HG02588 (cell line): ENCODE measurements at regions not wholly inside any gene's neighbourhood (a gene's known extent, or its start where the extent isn't known, plus 50 kb on each side); places are given as distances from the start of the nearest gene placed in this dataset.

Source experiments
- ATAC-seq: cut with Tn5 transposase; IDR thresholded peaks from one replicate; pipeline ENCODE4 v1.9.1; 2021; ENCODE audit warnings: mild to moderate bottlenecking, moderate library complexity; ENCODE audit not compliant: unreplicated experiment

DNA sequence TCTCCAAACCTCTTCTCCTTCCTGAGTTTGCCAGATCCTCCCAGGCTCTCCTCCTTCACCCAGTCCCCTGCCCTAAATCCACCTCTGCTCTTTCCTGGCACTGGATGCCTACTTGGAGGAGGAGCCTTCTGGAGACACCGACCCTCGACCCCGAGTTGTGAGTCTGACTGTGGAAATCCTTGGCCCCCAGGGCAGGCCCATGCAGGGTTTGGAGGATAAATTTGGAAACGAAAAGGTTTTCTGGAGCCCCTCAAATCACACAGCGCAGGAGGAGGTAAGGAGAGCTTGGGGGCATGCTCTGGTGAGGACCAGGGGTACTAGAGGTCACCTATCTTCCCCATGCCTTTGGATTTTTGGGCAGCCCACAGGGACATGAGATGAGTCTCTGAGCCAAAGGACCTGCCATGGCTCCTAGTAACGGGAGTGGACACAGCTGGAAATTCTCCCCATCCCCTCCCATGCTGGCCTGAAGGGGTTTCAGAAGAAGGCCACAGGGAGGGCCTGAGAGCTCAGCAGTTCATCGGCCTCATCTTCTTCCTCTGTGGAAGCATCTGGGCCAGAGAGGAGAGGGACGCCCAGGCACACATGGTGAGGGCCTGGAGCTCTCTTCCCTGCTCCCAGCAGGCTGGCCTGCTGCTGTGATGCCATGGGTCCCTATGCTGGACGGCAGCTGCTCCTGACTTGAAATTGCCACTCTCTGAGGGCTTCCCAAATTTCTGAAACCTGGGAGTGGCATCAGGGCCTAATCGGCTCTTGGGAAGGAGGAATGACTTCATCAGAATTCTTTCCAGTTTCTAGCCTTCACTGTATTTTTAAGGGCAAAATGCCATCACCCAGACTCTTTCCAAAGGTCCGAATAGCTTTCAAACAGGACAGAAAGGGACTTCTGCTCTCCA lies 68.6 kb upstream of the ITGA11 start:
- ATAC-seq: no peak

DNA sequence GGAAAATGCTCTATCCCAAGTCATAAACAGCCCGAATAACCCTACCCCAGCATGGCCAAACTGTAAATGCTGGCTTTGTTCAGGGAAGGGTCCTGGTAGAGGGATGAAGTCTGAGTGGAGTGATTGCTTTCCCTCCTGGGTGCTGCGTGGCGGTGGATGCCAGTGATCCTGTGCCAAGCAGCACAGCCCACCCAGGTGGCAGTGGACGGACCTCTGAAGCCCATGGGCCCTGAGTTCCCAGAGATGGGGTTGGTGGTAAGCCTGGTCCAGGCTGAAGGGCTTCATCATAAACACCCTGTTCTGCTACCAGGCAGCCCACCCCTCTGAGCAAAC lies 69.3 kb upstream of the ITGA11 start:
- no peak for ATAC-seq

DNA sequence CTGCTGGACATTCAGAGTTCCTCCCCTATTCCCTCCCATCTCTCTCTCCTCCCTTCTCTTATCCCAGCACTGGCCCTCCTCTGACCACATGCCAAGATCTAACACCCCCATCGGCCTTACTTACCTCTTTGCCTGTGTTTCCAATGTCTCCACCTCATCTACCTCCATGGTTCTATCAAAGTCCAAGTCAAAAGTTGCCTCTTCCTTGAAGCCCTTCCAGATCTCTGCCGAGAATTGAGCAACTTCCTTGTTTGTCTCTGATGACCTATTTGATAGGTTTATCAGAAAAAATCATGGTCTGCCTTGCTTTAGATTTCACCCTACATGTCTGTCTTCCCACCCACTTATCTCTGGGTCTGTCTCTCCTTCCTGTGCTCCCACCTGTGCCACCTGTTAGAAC lies 69.7 kb upstream of the ITGA11 start:
- no peak for ATAC-seq

DNA sequence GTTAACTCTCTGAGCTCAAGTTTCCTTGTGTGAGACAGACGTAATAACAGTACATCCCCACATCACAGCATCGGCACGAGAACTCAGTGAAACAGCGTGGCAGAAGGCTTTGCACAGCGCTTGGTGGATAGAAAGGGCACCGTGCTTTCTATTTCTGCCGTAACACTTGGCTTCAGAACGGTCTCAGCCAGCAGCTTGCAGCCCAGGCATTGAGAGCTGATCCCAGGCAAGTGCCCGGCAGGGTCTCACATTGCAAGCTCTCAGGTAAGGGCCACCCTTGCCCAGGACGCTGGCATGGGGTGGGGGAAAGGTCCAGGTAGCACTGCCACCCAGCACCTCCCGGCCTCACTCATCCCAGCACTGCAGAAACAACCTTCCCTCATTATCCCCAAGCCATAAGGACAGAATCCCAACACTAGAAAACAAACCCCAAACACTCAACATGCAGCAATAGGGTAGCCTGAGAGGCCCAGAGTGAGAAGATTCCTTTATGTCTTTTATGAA lies 70.5 kb upstream of the ITGA11 start:
- no peak for ATAC-seq

DNA sequence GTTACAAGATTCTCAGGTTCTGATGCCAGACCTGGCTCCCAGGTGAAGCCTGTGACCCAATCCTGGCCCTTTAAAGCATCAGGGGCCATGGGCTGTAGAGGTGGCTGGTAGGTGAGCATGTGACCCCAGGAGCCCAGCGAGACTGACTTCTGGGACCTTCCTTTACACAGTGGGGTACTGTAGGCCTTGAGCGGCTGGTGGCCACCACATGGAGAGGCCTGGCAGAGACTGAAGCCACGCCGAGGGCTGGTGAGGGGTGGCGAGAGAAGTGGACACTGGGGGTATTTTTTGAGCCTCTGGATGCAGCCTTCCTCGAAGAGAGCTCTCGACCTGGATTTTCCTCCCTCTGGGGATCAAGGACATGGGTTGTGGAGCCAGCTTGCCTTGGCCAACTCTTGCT lies 71.2 kb upstream of the ITGA11 start:
- no peak for ATAC-seq

DNA sequence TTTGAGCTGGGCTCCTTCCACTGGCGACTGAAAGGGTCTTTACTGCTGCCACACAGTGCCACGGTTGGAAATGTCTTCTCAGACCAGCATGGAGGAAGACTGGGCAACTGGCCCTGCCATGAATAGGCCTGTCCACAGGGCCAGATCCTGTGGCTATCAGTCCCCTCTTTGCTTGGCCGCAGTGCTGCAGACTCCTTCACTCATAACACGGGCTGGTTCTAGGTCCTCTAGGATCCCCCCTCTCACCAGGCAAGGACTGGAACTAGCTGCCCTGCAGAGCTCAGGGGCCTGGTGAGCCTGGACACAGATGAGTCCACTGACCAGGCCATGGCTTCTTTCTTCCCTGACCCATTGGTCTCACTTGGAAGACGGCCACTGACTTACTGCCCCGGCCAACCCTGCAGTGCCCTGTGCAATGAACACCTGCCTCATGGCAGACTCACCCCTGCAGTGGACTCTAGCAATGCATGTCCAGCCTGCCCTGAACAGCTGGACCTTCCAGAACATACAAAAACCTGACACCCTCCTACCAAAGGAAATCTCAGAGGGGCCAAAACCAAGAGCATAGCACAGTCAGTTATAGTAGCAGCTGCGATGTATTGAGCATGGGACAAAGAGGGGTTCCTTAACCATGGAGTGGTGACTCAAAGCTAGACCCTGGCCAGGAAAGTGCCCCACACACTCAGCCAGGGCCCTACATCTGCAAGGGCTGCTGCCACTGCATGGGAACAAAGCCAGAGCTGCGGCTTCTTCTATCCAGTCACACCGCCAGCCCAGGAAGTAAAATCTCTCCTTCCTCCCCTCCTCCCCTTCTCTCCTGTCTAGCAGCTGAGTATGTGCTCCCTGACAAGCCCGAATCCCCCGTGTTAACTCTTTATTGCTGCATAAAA lies 72.1 kb upstream of the ITGA11 start:
- ATAC-seq: no peak

DNA sequence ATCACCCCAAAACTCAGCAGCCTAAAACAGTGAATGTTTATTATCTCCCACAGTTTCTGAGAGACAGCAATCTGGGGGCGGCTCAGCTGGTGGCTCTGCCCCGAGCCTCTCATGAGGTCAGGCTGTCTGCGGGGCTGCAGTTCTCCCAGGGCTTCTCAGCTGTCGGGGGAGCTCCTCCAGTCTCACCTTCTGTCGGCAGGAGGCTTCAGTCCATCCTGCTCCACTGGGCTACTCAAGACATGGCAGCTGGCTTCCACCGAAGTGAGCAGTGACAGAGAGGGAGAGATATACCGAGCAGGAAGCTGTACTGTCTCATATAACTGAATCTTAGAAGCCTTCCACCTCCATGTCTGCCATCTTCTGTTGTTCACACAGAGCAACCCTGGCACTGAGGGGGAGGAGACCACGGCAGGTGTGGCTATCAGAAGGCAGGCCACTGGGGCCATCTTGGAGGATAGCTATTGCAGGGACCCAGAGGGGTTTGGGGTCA lies 72.8 kb upstream of the ITGA11 start:
- ATAC-seq: no peak

DNA sequence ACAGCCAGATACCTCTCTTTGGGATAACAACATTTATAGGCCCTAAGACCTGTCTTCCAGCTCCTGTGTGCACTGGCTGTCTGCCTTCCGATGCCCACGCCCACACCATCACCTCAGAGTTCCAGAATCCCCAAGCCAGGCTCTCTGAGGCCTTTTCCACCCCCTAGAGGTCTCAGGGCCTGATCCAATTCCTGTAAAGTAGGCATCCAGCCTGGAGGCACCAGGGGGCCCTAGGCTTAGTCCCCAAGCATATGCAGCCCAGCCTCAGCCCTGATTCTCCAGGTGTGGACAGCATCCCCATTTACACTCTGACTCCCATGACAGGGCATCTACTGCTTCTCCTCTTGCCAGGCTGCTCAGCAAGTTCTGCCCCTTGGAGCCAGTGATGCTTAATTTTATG lies 72.7 kb upstream of the CORO2B start:
- no peak for ATAC-seq

DNA sequence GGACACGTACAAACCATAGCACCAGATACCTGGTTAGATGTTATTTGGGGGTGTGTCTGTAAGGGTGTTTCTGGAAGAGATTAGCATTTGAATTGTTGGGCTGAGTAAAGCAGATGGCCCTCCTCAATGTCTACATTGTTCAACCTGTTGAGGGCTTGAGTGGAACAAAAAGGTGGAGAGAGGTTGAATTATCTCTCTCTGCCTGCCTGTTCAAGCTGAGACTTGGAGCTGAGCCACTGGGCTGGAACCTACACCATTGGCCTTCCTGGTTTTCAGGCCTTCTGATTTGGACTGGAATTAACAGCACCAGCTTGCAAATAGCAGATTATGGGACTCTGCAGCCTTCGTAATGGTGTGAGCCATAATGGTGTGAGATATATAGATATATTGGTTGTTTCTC lies 71.3 kb upstream of the CORO2B start:
- ATAC-seq: no peak

DNA sequence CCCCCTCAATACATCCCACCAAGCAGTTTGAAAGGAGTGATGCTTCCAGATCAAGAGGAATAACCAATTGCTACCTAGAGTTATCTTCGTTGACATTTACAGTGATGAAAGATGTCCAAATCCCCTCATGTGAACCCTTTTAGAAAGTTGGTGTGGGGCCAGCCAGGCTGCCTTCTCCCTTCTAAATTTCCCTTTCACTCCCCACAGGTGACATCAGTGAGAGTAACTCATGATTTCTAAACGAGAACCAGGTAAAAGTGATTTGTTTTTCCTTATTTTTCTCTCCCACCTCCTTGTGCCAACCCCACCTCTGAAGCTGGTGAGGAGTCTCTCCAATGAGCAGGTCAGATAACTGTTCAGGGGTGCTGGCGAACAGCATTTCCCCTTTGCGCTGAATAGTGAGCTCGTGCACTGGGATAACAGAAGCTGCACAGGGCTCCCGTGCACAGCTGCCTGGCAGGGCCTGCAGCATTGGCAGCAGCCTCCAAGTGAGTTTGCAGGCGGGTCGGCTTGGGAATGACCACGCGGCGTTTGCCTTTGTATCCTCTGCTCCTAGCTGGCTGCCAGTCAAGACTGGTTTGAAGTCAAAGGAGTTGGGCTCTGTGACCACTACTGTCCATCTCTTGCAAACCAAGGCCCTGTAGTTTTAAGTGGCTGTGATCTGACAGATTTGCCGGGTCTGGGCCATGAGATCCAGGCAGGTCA lies 70.2 kb upstream of the CORO2B start:
- ATAC-seq: no peak

DNA sequence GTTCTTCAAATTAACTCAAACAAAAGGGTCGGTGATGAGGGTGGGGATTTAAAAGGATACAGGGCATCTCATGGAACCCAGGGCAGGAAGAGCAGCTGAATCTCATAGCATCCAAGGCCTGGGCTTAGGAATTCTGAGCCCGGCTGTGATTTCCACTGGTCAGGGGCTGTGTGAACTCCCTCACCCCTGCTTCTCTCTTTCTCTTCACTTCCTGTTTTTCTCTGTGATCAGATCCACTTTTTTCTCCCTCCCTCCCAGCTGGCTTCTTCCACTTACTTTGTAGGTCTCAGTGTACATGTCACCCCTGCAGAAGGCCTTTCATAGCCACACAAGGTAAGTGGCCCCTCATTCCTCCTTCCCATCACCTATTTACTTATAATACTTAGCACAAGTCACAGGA lies 68.2 kb upstream of the CORO2B start:
- ATAC-seq: no peak

DNA sequence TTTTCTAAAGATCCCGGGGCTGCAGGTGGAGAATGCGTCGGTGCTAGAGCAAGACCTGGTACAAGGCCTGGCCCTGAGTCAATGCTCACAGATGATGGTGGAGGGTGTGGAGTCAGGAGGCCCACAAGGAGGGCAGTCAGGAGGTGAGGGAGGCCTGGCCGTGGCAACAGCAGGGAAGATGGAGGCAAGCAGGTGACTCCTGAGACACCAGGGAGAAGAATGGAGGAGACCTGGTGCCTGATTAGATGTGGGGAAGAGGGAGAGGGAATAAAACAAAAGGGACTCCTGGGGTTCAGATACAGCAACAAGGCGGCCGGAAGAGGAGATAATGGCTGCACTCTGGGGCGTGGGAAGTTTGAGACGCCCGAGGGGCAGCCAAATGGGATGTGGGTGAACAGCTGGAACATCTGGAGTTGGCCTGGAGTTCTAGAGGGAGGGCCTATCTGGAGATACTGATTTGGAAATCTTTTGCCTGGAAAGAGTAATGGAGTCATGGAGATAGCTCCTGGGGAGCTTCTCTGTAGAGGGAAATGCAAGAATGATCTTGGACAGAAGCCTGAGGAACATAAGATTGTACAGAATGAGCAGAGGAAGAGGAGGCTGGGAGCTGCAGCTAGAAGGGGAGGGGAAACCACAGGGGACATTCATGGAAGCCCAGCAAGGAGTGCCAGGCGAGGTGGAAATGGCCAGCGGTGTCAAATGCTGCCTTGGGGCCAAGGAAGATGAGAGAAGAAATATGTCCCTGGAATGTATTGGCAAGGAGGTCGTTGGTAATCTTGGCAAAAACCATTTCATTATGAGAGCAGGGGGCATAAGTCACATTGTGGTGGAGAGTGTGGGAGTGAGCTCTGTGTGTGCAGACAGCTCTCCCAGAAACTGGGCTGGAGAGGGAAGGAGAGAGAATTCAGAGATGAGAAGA lies 67.5 kb upstream of the CORO2B start:
- ATAC-seq: no peak

DNA sequence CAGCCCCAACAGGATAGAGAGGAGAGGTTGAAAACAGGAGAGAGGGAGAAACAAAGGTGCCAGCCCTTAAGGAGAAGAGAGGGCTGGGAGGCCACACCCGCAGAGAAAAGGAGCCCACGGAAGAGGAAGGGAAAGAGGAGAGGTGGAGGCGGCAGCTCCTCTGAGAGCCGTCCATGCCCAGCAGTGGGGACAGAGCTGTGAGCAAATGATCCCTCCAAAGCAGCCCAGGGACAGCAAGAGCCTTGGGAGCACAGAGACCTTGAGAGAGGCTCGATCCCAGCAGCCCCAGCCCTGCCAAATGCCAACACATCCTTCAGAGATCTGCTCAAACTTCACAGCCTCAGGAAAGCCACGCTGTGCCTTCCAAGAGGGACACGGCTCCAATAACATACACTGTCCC lies 66.7 kb upstream of the CORO2B start:
- ATAC-seq: no peak

DNA sequence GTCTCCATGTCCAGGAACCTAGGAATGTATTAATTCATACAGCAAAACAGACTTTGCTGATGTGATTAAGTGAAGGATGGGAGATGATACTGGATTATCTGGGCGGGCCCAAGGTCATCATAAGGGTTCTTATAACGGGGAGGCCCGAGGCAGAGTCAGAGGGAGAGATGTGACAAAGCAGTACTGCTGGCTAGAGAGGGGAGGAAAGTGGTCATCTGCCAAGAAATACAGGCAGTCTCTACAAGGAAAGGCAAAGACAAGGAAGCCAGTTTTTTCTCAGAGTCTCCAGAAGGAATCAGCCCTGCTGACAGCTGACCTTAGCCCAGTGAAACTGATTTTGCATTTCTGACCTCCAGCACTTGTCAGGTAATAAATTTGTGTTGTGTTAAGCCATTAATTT lies 66.2 kb upstream of the CORO2B start:
- no peak for ATAC-seq

DNA sequence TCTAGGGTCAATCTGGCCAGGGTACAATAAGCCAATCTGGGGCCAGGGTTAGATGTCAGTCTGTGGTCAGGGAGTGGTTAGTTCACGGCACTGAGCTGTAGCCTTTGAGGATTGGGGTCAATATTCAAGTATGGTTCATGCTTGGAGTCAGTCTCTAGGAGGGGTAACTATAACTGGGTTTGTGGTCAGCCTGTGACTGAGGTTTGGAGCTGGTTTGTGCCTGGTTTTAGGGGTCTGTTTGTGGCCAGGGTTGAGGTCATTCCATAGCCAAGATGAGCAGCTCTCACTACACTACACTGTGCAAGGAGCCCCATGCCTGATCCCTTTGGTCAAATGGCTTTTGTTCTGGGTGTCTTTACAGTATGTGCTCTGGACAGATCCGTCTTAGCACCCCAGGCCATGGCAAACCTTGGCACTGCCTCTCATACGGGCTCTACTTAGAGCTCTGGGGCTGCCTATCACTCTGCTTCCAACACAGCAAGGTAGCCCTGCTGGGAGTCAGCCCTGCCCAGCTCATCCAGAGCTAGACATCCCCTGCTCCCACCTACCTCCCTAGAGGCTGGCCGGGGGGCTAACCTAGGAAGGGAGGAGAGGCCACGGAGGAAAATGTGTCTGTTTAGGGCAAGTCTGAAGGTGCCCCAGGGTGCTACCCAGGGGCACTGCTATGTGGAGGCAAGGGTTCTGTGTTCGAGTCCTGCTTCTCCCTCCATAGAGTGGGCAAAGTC lies 63.3 kb upstream of the CORO2B start:
- no peak for ATAC-seq

DNA sequence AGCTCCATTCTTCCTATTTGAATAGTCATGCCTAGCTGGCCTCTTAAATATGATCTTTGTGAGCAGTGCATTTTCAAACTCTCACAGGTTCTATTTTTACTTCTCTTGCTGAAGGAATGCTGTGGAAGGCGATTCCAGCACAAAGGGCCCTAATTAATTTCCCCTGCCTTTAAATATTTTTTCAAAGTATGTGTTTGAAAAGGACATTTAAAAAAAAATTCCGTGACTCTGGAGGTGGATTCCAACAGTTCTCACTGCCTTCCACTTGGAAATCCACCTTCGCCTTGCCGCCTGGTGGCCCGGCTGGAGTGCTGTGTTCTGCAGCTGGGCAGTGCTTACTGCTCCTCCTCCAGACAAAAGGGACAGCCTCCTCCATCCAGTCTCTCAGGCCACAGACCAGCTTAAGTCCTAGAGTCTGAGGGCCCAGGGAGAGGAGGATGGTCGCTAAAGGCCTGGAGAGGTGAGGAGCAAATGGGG lies 61.5 kb upstream of the CORO2B start:
- no peak for ATAC-seq

DNA sequence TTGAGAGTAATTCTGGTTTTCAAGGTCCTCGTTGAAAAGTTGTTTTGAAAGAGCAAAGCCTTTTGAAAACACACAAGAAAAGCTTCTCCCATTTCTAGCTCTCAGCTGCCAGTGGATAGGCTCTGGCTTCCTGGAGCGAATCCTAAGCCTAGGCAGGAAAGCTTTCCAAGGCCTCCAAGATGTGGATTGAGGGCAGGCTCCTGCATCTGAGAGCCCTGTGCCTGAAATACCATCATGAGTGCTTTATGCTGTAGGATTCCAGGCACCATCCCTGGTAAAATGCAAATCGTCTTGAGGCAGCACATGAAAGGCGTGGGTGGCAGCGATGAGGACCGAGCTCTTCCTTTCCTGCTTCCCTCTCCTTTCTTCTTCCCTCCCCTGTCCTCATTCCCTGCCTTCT lies 60.7 kb upstream of the CORO2B start:
- no peak for ATAC-seq

DNA sequence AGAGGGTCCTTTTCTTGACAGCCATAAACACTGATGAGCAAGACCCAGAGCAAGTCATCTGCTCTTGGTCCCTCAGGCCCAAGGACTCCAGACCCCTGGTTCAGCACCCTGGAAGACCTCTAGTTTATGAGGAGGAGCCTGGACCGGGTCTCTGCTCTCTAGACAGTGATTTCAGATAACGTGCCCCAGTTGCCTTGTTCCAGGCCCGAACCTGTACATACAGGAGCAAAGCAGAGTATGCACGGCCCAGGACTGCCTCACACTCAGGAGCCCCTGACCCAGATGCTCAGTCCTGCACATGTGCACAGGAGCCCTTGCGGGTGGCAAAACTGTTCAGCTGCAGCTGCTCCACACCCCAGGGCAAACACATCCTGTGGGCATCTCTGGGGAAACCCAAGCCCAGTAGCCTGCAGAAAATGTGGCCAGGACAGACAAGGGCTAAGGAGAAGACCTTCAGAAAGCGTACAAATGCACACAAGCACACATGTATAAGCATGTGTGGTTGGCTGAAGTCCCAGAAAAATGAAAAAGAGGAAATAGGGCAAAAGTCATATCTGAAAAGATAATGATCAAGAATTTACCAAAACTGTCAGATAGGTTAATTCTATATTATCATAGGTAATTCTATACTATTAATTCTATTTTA lies 59.9 kb upstream of the CORO2B start:
- ATAC-seq: no peak
